ENCODE measurements at regions not wholly inside any gene's neighbourhood (a gene's known extent, or its start where the extent isn't known, plus 50 kb on each side); places are given as distances from the start of the nearest gene placed in this dataset.
"Not testable (repeated sequence)": the region's sequence is repeated elsewhere in the genome, so short reads cannot be mapped to it uniquely, and the experiment has no call there.

DNA sequence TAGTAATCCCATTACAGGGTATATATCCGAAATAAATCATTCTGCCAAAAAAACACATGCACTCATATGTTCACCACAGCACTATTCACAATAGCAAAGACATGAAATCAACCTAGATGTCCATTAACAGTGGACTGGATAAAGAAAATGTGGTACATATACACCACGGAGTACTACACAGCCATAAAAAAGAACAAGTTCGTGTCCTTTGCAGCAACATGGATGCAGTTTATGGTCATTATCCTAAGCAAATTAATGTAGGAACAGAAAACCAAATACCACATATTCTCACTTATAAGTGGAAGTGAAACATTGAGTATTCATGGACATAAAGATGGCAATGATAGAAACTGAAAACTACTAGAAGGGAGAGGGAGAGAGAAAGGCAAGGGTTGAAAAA lies 49.9 kb upstream of the CEP85L start:
- not testable (repeated sequence) for TF ChIP-seq EZH2 (IDR thresholded peaks at IDR 0.05; ENCODE audit: borderline replicate concordance); EZH2phosphoT487 (IDR thresholded peaks at IDR 0.05; ENCODE audit: low read depth, severe bottlenecking, unreplicated experiment)
- TF ChIP-seq, protein P1, sequence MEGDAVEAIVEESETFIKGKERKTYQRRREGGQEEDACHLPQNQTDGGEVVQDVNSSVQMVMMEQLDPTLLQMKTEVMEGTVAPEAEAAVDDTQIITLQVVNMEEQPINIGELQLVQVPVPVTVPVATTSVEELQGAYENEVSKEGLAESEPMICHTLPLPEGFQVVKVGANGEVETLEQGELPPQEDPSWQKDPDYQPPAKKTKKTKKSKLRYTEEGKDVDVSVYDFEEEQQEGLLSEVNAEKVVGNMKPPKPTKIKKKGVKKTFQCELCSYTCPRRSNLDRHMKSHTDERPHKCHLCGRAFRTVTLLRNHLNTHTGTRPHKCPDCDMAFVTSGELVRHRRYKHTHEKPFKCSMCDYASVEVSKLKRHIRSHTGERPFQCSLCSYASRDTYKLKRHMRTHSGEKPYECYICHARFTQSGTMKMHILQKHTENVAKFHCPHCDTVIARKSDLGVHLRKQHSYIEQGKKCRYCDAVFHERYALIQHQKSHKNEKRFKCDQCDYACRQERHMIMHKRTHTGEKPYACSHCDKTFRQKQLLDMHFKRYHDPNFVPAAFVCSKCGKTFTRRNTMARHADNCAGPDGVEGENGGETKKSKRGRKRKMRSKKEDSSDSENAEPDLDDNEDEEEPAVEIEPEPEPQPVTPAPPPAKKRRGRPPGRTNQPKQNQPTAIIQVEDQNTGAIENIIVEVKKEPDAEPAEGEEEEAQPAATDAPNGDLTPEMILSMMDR (IDR thresholded peaks at IDR 0.05; ENCODE audit: poor library complexity) = not testable (repeated sequence)

Data from hepatocyte (in vitro differentiated cells).